ENCODE measurements at regions not wholly inside any gene's neighbourhood (a gene's known extent, or its start where the extent isn't known, plus 50 kb on each side); places are given as distances from the start of the nearest gene placed in this dataset.

- H4K20me1 ChIP-seq (ENCODE audit: insufficient read depth, low read length): no peaks in the 10 kb centered on the region
- H3K4me3 ChIP-seq (ENCODE audit: low read depth, low read length, poor library complexity, severe bottlenecking): no peak overlapping the region
- H2AFZ ChIP-seq (ENCODE audit: low read length): no peak overlapping the region
- ChIA-PET POLR2A (no interaction called here), CTCF (ENCODE audit: unreplicated experiment) (no interaction called here)
- no peak for TF ChIP-seq CTCF (conservative IDR thresholded peaks at IDR 0.05; ENCODE audit: low read length)
- TF ChIP-seq EZH2phosphoT487 (IDR thresholded peaks at IDR 0.05; ENCODE audit: borderline replicate concordance, low read depth, low read length): no peak
- H3K4me1 ChIP-seq (ENCODE audit: insufficient read depth, low read length, poor library complexity, severe bottlenecking): no peaks in the 10 kb centered on the region
- no peaks in the 10 kb centered on the region for H3K9me3 ChIP-seq (ENCODE audit: low read length)
- no peaks in the 10 kb centered on the region for H3K36me3 ChIP-seq (ENCODE audit: insufficient read depth, low read length)
- H3K79me2 ChIP-seq (ENCODE audit: insufficient read depth, low read depth, low read length): no peaks in the 10 kb centered on the region
- no peak overlapping the region for H3K4me2 ChIP-seq (ENCODE audit: low read length)
- H3K27ac ChIP-seq (ENCODE audit: low read depth, low read length, poor library complexity, severe bottlenecking): no peak overlapping the region
- intact Hi-C loops (cut with micrococcal nuclease; ENCODE audit: unreplicated experiment): no loop called here
- no peaks in the 10 kb centered on the region for H3K9me2 ChIP-seq (ENCODE audit: insufficient read depth, low read length)
- BruUV-seq (replicated peaks): no TSS peak
- DNase-seq (ENCODE audit: low spot score): no peak
Measured at GRCh38 chr12:67145692-67146091, 123.5 kb upstream of the CAND1 start.

GRCh38 chr12:67147030-67147429 lies 122.1 kb upstream of the CAND1 start:
- H4K20me1 ChIP-seq (ENCODE audit: insufficient read depth, low read length): no peaks in the 10 kb centered on the region
- POLR2A ChIA-PET: interaction anchor here (1.0 kb wide), 1 partner anchor 12 kb away, joined by 3 read pairs; no protein-coding TSS in a partner anchor
- H3K4me3 ChIP-seq (ENCODE audit: low read depth, low read length, poor library complexity, severe bottlenecking): no peak overlapping the region
- H3K27ac ChIP-seq (ENCODE audit: low read depth, low read length, poor library complexity, severe bottlenecking): no peak overlapping the region
- CTCF ChIA-PET (ENCODE audit: unreplicated experiment): no interaction called here
- no peaks in the 10 kb centered on the region for H3K9me2 ChIP-seq (ENCODE audit: insufficient read depth, low read length)
- TF ChIP-seq CTCF (conservative IDR thresholded peaks at IDR 0.05; ENCODE audit: low read length): no peak
- TF ChIP-seq EZH2phosphoT487 (IDR thresholded peaks at IDR 0.05; ENCODE audit: borderline replicate concordance, low read depth, low read length): no peak
- no peak for DNase-seq (ENCODE audit: low spot score)
- intact Hi-C loops (cut with micrococcal nuclease; ENCODE audit: unreplicated experiment): no loop called here
- no peaks in the 10 kb centered on the region for H3K79me2 ChIP-seq (ENCODE audit: insufficient read depth, low read depth, low read length)
- no peaks in the 10 kb centered on the region for H3K36me3 ChIP-seq (ENCODE audit: insufficient read depth, low read length)
- H2AFZ ChIP-seq (ENCODE audit: low read length): no peak overlapping the region
- no peaks in the 10 kb centered on the region for H3K9me3 ChIP-seq (ENCODE audit: low read length)
- BruUV-seq (replicated peaks): no TSS peak
- H3K4me1 ChIP-seq (ENCODE audit: insufficient read depth, low read length, poor library complexity, severe bottlenecking): no peaks in the 10 kb centered on the region
- H3K4me2 ChIP-seq (ENCODE audit: low read length): no peak overlapping the region

GRCh38 chr12:67147447-67147846 lies 121.7 kb upstream of the CAND1 start:
- no peak overlapping the region for H3K27ac ChIP-seq (ENCODE audit: low read depth, low read length, poor library complexity, severe bottlenecking)
- TF ChIP-seq EZH2phosphoT487 (IDR thresholded peaks at IDR 0.05; ENCODE audit: borderline replicate concordance, low read depth, low read length): no peak
- no peak for TF ChIP-seq CTCF (conservative IDR thresholded peaks at IDR 0.05; ENCODE audit: low read length)
- H3K9me3 ChIP-seq (ENCODE audit: low read length): no peaks in the 10 kb centered on the region
- no peak overlapping the region for H3K4me2 ChIP-seq (ENCODE audit: low read length)
- H3K4me1 ChIP-seq (ENCODE audit: insufficient read depth, low read length, poor library complexity, severe bottlenecking): no peaks in the 10 kb centered on the region
- intact Hi-C loops (cut with micrococcal nuclease; ENCODE audit: unreplicated experiment): no loop called here
- no peaks in the 10 kb centered on the region for H3K36me3 ChIP-seq (ENCODE audit: insufficient read depth, low read length)
- ChIA-PET CTCF (ENCODE audit: unreplicated experiment) (no interaction called here), POLR2A (interaction anchor here (1.0 kb wide), 1 partner anchor 12 kb away, joined by 3 read pairs; no protein-coding TSS in a partner anchor)
- no peak overlapping the region for H2AFZ ChIP-seq (ENCODE audit: low read length)
- no peaks in the 10 kb centered on the region for H3K9me2 ChIP-seq (ENCODE audit: insufficient read depth, low read length)
- BruUV-seq (replicated peaks): no TSS peak
- H3K4me3 ChIP-seq (ENCODE audit: low read depth, low read length, poor library complexity, severe bottlenecking): no peak overlapping the region
- no peaks in the 10 kb centered on the region for H4K20me1 ChIP-seq (ENCODE audit: insufficient read depth, low read length)
- H3K79me2 ChIP-seq (ENCODE audit: insufficient read depth, low read depth, low read length): no peaks in the 10 kb centered on the region
- no peak for DNase-seq (ENCODE audit: low spot score)
